NCI-H69 (cell line): ENCODE measurements at regions not wholly inside any gene's neighbourhood (a gene's known extent, or its start where the extent isn't known, plus 50 kb on each side); places are given as distances from the start of the nearest gene placed in this dataset.
"Not testable (repeated sequence)": the region's sequence is repeated elsewhere in the genome, so short reads cannot be mapped to it uniquely, and the experiment has no call there.

Source experiments
- DNase-seq: peaks from one replicate; lab custom pipeline; 2025; lab: John Stamatoyannopoulos, UW

DNA sequence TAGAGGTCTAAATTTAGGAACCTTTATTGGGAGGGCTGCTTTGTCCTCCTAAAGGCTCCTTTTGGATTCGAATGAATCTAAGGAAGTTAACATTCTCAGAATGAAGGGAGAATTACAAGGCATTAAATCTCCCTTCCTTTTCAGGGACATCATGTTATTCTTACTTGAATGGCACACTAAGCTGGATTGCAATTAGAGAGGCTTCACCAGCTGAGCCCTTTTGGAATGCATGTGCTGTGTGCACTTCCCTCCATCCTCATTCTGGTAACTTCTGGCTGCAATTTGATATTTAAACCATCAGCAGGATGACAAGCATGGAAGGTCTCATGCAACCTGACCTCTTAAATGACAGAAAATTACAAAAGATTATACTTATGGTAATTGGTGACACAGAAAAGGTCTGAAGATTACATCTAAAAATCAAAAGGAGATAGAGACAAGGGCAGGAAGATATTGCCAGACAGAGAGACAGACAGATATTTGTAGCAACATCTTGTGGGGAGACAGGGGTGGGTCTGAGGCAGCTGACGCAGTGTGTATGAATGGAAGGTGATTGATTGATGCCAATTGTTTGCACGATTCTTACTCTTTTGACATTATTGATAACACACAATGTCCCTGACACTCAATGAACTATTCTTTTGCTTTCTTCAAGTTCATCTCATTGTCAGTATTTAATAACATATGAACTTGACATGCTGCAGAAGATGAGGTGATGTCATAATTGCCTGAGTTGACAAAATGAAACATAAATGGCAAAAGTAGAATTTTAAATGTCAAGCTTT lies 570.8 kb upstream of the GYPC start:
- no peak for DNase-seq

DNA sequence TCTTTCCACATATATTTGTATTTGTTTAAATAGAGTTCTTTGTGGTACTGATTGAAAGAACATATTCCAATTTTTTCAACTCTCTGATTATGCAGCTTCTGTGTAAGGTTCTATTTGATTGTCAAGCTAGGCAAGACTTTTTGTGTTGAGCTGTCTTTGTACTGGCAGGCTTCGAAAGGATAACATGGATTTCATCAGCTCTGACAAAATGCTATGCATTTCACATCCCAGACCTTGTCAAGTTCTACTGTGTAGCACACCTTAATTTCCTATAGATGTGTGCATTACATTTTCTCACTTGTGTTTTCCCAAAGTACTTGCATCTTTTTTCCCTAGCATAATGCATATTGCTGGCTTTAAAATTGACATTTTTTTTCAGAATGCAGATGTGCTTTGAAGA lies 555.0 kb upstream of the GYPC start:
- no peak for DNase-seq

DNA sequence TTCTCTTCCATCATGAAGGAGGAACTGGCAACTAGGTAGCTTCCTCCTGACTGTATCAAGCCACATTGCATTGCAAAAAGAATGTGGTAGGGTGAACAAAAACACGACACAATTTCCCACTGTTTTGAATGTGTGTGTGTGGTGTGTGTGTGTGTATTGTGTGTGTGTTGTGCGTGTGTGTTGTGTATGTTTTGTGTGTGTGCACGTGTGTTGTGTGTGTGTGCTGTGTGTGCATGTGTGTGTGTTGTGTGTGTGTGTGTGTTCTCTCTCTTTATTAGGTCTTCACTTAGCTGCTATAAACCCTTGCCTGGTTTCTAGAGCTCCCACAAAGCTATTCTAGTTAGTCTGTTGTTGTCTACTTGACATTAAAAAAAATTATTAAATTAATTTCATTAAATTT lies 550.0 kb upstream of the GYPC start:
- DNase-seq: no peak

DNA sequence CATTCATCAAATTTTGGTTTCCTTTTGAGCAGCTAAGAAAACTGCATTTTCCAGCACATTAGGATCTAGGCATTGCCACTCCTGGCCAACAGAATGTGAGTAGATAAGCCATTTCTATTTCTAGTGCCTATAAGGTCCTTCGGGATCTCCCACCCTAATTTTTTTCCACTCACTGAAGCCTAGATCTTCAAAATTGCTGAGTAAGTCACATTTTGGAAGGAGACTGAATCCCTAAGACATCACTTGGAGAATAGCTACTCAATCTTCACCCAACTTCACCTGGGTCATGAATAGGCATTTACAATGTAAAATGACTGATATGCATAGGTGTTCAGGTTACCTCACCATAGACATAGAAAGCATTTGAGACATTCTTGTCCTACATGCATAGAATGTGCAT lies 548.1 kb upstream of the GYPC start:
- no peak for DNase-seq

DNA sequence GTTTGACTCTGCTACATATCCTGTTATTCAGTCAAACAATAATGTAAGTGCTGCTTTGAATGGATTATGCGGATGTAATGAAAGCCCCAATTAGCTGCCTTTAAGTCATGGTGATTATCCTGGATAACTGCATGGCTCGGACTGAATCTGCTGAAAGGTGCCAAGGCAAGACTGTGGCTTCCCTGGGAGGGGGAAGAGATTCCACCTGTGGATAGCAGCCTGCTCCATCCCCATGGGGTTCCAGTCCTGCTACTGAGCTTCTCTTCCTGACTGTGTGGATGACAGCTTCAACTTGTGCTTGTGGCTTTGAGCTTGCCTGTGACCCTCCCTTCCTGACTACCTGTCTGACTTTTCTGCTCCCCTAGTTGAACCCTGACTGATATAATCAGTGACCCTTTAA lies 540.0 kb upstream of the GYPC start:
- DNase-seq: no peak

DNA sequence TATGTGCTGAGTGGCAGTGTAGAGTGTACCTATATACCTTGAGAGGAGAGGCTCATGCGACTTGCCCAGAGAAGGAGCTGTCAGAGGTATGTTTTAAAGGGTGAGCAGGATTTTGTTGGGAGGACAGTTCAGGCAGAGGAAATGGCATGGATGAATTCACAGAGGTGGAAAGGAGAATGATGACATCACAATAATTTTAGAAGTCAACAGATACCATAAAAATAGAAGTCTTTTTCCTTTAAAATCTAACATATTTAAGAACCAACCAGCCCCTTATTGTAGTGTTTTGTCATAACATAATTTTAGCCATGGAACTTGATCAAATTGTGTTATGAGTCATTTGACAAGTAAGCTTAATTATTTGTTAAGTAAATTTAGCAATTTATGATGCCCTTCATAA lies 538.1 kb upstream of the GYPC start:
- DNase-seq: no peak

DNA sequence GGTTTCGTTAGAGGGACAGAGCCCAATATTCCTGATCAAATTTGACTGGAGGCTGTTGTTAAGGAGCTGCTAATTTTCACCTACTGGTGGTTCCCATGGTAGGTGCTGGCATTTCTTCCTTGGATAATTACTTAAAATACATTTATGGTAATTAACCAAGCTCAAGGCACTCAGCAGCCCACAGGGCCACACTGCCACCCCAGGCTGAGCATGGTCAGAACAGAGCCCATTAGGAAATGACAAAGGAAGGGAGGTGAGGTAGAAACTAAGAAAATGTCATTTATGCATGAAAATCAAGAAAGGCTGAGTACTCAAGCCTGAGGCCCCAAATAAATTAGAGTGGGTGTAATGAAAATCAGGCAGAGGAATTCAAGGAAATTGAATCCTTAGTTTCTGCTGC lies 510.2 kb upstream of the GYPC start:
- DNase-seq: no peak

DNA sequence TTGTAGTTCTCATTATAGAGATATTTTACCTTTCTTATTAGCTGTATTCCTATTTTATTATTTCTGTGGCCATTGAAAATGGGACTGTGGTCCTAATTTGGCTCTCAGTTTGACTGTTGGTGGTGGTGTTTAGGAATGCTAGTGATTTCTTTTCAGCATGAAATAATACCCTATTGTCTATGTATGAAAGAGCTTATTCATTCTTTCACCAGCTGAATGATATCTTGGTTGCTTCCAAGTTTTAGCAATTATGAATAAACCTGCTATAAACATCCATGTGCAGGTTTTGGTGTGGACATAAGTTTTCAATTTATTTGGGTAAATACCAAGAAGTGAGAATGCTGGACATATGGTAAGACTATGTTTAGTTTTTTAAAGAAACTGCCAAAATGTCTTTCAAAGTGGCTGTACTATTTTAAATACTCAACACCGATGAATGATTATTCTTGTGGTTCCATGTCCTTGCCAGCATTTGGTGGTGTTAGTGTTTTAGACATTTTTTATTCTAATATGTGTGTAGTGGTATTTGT lies 501.6 kb upstream of the GYPC start:
- no peak for DNase-seq

DNA sequence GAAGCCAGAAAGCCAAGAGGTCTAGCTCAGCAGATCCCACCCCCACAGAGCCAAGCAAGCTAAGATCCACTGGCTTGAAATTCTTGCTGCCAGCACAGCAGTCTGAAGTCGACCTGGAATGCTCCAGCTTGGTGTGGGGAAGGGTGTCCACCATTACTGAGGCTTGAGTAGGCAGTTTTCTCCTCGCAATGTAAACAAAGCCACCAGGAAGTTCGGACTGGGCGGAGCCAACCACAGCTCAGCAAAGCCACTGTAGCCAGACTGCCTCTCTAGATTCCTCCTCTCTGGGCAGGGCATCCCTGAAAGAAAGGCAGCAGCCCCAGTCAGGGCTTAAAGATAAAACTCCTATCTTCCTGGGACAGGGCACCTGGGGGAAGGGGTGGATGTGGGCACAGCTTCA lies 495.0 kb upstream of the GYPC start:
- DNase-seq: not testable (repeated sequence)

DNA sequence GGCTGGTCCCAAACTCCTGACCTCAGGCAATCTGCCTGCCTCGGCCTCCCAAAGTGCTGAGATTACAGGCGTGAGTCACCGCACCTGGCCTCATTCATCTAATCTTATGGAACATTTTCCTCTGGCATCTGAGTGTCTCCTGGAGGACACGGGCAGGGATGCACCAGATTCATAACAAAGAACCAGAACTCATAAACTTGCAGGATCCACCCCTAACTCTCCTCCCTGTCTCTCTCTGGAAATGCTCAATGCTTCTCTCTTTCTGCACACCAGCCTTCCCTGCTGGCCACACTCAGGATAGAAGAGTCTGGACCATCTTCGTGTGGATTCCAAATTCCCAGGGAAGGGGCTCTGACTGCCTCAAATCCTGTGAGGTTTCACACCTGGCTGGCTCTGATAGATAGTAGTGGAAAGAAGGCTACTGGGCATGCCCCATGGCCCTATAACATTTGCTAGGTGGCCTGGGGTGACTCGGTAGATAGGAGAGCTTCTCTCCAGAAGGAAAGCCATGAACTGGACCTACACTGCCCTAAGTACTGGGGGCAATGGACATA lies 483.2 kb upstream of the GYPC start:
- DNase-seq: no peak

DNA sequence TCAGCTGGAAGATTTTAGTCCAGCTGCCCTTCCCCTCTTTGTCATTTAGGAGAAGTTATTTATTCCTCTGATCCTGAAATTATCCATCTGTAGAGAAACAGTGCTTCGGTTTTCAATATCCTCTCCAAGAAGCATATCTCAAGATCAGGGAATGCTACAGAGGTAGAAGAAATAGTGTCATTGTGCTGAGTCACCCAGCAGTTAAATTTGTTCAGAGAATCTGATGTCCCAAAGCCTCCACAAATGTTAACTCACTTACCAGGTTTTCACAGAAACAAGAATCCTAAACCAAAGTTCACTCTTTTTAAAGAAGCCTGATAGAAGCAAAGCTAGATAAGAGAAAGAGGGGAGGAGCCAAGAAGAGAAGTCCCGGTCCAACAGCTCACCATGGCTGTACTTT lies 480.7 kb upstream of the GYPC start:
- DNase-seq: no peak

DNA sequence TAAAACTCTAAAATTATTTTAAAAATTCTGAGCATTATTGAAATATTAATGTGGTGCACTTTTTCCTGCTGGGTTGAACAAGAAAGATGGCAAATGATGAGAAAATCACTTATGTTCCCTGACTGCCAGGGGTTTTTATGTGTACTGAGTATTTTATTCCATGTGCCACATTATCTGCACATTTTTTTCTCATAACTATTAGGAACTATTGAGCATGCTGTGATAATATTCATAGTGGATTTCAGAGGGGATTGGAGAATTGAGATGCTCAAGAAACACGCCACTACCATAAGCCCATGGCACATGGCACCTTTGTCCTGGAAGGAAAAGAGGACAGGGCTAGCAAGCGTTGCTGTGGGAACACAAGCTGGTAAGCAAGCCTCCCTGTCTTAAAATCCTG lies 478.5 kb upstream of the GYPC start:
- no peak for DNase-seq

DNA sequence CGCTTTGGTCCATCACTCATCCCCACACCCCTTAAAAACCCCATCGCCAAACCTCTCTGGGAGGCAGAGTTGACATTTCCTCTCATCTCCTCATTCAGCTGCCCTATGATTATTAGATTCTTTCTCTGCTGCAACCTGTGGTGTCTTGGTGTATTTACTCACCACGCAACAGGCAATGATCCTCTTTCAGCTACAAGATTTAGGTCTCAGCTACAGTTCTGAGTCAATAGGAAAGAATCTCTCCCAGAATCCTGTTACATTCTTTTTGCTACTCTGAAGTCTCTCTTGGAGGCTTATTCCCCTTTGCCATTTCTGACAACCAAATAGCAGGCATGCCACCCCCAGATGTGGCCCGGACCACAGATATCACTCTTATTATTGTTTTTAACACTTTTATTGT lies 468.3 kb upstream of the GYPC start:
- DNase-seq: no peak

DNA sequence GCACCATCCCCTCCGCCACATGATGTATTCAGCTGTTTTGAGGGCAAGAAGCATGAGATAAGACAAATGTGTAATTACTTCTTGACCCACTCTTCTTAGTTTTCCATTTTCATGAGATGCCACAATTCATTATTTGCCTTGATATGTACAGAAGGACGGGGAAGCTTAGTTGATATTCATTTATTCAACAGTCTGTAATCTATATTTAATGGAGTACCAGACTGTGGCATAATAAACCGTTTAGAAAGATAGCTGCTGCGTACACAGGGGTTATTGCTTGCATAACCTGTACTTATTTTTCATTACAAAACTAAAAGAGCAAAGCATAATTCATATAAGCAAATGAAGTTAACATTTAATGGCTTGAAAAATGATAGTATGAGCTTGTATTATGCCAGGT lies 466.4 kb upstream of the GYPC start:
- DNase-seq: no peak

DNA sequence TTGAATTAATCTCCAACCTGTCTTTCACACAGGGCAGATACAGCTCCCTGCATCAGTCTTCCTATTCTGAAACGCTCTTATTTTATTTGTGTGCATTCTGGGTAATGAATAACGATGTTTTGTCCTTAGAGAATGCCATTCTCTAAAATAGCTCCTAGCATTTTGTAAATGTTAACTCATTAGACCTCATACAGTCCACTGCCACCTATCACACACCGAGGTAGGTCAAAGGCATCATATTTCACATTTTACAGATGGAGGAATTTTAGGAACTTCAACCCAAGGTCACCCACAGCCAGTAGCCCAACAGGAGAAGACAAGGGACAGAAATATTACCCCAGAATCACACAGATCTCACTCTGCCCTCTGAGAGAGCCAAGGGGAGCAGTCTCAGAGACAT lies 455.4 kb upstream of the GYPC start:
- DNase-seq: no peak

DNA sequence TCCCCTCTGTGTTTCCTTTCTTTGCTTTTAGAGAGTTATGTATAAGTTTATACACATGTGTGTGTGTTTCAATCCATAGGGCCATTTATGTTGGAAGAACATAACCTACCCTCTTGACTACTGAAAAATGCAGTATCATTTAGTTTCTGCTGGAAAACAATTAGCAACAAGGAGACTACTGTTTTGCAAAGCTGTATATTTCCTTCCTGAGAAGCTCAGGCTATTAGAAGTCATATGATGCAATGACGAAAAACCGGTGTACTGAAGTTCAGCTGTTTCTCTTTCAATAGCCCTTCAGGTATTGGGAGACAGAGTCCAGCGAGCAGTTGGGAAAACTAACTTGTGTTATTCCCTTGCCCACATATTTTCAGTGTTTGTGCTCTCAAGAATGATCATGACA lies 447.7 kb upstream of the GYPC start:
- no peak for DNase-seq

DNA sequence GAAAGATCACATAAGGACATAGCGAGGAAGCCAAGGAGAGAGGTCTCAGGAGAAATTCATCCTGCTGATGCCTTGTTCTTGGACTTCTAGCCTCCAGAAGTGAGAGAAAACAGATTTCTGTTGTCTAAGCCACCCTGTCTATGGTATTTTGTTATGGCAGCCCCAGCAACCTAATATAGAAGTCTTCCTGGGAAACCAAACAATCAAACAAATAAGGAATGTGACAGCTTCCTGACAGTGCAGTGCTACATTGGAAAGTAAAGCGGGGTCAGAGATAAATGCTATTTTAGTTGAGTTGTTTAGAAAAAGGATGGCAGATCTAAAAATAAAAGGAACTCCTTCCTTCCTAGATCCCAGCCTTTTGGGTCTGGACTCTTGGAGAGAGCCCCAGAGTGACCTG lies 443.2 kb upstream of the GYPC start:
- no peak for DNase-seq

DNA sequence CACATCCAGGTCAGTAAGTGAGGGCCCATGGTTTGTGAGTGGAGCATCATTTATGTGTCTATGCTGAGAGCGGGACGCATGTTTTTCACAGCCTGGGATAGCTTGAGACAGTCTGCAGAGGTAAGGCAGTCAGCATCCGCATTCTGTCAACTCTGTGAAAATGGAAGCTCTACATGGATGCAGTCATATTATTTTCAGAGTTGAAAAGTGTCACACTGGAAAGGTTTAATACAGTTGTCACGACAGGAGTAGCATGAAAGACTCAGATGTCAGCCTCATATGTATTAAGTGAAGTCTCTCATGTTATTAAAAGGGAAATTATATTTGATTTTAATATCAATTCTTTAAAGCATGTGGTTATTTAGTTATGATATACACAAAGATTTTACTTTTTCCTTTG lies 436.9 kb upstream of the GYPC start:
- no peak for DNase-seq

DNA sequence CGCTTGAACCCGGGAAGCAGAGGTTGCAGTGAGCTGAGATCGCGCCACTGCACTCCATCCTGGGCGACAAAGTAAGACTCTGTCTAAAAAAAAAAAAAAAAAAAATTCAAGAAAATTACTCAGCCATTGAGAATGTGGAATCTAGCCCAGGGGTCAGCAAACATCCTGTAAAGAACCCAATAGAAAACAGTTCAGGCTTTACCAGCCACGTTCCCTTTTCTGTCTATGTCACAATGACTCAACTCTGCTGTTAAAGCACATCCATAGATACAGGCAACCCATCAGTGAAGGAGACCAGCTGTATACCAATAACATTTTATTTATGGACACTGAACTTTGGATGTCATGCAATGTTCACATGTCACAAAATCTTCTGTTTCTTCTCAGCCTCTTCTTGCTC lies 435.6 kb upstream of the GYPC start:
- no peak for DNase-seq

DNA sequence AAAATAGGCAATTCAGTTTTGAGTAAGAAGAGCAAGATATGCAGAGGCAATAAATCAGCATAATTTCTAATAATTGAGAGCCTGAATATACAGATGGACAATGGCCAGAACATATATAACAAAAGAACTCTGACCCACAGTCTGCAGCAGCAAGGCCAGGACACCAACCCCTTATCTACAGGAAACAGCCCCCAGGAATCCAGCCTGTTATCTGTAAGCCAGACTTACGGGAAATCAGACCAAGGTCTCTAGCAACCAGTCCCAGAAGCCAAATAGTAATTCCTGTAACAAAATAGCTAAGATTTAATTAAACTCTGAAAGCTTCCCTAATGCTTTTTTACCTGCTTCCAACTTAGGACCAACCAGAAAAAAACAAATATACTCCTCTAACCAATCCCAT lies 434.5 kb upstream of the GYPC start:
- no peak for DNase-seq

DNA sequence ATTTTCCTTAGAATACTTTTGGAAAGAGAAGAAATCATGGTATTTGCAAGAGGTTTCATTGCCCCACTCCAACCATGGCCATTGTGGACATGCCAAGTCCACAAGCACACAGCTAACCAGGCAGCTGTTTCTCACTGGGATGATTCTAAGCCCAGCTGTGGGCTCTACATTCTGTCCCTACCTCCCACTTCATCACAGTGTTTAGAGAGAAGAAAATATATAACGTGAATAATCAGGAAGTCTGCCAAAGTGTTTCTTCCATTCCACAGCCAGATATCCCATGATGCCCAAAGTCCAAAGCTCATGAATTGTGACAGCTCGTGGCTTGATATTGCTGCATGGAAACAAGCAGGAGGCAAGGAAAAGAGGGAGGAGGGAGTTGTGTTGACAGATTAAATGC lies 433.7 kb upstream of the GYPC start:
- no peak for DNase-seq

DNA sequence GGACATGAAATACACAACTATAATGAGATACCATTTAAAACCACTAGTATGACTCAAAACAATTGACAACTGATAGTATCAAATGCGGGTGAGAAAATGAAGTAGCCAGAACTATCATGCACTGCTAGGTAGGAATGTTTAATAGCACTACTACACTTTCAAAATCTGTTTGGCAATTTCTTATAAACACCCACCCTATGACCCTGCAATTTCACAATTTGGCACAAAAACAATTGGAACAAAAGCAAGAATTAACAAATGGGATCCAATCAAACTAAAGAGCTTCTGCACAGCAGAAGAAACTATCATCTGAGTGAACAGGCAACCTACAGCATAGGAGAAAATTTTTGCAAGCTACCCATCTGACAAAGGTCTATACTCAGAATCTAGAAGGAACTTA lies 431.2 kb upstream of the GYPC start:
- no peak for DNase-seq

DNA sequence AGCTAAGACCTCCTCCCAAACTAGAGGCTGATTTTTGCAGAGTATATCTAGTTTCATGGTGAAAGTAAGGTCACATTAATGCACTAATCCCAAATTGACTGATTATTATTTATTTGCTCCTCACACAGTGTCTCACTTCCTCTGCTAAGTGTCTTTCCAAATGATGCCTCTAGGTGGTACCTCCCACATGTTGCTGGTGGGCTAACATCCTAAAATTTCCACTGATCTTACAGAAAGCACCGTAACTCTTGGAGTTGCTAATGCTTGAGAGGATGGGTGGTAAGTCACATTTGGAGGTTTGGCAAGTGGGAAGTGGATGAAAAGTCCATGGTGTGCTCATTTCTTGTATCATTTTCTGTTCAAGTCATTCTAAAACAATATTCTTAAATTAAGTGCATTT lies 428.7 kb upstream of the GYPC start:
- no peak for DNase-seq

DNA sequence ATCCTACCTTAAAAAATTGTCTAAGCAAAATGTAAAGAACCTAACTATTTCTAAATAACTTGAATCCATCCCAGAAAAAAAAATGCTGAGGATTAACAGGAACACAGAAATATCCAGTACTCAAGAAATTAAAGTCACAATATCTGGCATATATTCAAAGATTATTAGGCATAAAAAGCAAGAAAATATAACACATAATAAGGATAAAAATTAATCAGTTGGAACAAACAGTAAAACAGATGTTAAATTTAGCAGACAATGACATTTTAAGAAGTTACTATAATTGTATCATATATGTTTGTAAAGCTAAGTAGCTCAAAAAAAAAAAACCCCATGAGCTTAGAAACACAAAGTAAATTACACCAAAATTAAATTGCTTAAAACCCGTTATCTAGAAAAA lies 427.4 kb upstream of the GYPC start:
- no peak for DNase-seq
